ENCODE measurements at regions not wholly inside any gene's neighbourhood (a gene's known extent, or its start where the extent isn't known, plus 50 kb on each side); places are given as distances from the start of the nearest gene placed in this dataset.

GRCh38 chr5:23089286-23089685, 236.1 kb upstream of the CDH12 start:
- intact Hi-C loops (cut with micrococcal nuclease) = no loop called here

- intact Hi-C loops (cut with micrococcal nuclease) = no loop called here
Observed at GRCh38 chr5:23084815-23085214, 231.7 kb upstream of the CDH12 start.

GRCh38 chr5:23072179-23072578, 219.0 kb upstream of the CDH12 start:
- intact Hi-C loops (cut with micrococcal nuclease) = no loop called here

GRCh38 chr5:23071682-23072081, 218.5 kb upstream of the CDH12 start:
- intact Hi-C loops (cut with micrococcal nuclease) = no loop called here

- intact Hi-C loops (cut with micrococcal nuclease) = no loop called here
Observed at GRCh38 chr5:23064710-23065109, 211.6 kb upstream of the CDH12 start.

- intact Hi-C loops (cut with micrococcal nuclease) = no loop called here
Observed at GRCh38 chr5:23053846-23054245, 200.7 kb upstream of the CDH12 start.

GRCh38 chr5:23042226-23042625, 189.1 kb upstream of the CDH12 start:
- intact Hi-C loops (cut with micrococcal nuclease) = no loop called here

- intact Hi-C loops (cut with micrococcal nuclease) = no loop called here
Observed at GRCh38 chr5:23035555-23036090, 182.5 kb upstream of the CDH12 start.

GRCh38 chr5:23033864-23034263, 180.7 kb upstream of the CDH12 start:
- intact Hi-C loops (cut with micrococcal nuclease) = no loop called here

- intact Hi-C loops (cut with micrococcal nuclease) = no loop called here
Observed at GRCh38 chr5:23029290-23029689, 176.1 kb upstream of the CDH12 start.

- intact Hi-C loops (cut with micrococcal nuclease) = no loop called here
Observed at GRCh38 chr5:23028445-23029021, 175.4 kb upstream of the CDH12 start.

GRCh38 chr5:23027830-23028229, 174.7 kb upstream of the CDH12 start:
- intact Hi-C loops (cut with micrococcal nuclease) = no loop called here

GRCh38 chr5:23027331-23027730, 174.2 kb upstream of the CDH12 start:
- intact Hi-C loops (cut with micrococcal nuclease) = no loop called here

GRCh38 chr5:23026252-23027170, 173.4 kb upstream of the CDH12 start:
- intact Hi-C loops (cut with micrococcal nuclease) = no loop called here

- intact Hi-C loops (cut with micrococcal nuclease) = no loop called here
Observed at GRCh38 chr5:23025629-23026233, 172.6 kb upstream of the CDH12 start.

- intact Hi-C loops (cut with micrococcal nuclease) = no loop called here
Observed at GRCh38 chr5:23024470-23024869, 171.3 kb upstream of the CDH12 start.

GRCh38 chr5:23014825-23015224, 161.7 kb upstream of the CDH12 start:
- intact Hi-C loops (cut with micrococcal nuclease) = no loop called here

GRCh38 chr5:23014266-23014665, 161.1 kb upstream of the CDH12 start:
- intact Hi-C loops (cut with micrococcal nuclease) = no loop called here

GRCh38 chr5:23013395-23013998, 160.4 kb upstream of the CDH12 start:
- intact Hi-C loops (cut with micrococcal nuclease) = no loop called here

- intact Hi-C loops (cut with micrococcal nuclease) = no loop called here
Observed at GRCh38 chr5:23012842-23013241, 159.7 kb upstream of the CDH12 start.

- intact Hi-C loops (cut with micrococcal nuclease) = no loop called here
Observed at GRCh38 chr5:23007762-23008161, 154.6 kb upstream of the CDH12 start.

- intact Hi-C loops (cut with micrococcal nuclease) = no loop called here
Observed at GRCh38 chr5:23007236-23007635, 154.1 kb upstream of the CDH12 start.
